ENCODE measurements at regions not wholly inside any gene's neighbourhood (a gene's known extent, or its start where the extent isn't known, plus 50 kb on each side); places are given as distances from the start of the nearest gene placed in this dataset.

- CTCF ChIA-PET: no interaction called here
- no peak for DNase-seq (ENCODE audit: low read depth, low spot score)
- POLR2A ChIA-PET: no interaction called here
- no peak for TF ChIP-seq CTCF (IDR thresholded peaks at IDR 0.05; ENCODE audit: insufficient read depth, low read length, missing control alignments)
- H3K4me3 ChIP-seq (ENCODE audit: low read depth, low read length): no peak overlapping the region
Measured at GRCh38 chr14:80427101-80427500, 215.8 kb upstream of the DIO2 start.

- TF ChIP-seq CTCF (IDR thresholded peaks at IDR 0.05; ENCODE audit: insufficient read depth, low read length, missing control alignments): no peak
- CTCF ChIA-PET: no interaction called here
- POLR2A ChIA-PET: no interaction called here
- no peak overlapping the region for H3K4me3 ChIP-seq (ENCODE audit: low read depth, low read length)
- no peak for DNase-seq (ENCODE audit: low read depth, low spot score)
Measured at GRCh38 chr14:80426683-80427082, 215.4 kb upstream of the DIO2 start.

- H3K4me3 ChIP-seq (ENCODE audit: low read depth, low read length): no peak overlapping the region
- no peak for TF ChIP-seq CTCF (IDR thresholded peaks at IDR 0.05; ENCODE audit: insufficient read depth, low read length, missing control alignments)
- CTCF ChIA-PET: no interaction called here
- peak; percentile 93 for DNase-seq (ENCODE audit: low read depth, low spot score)
- POLR2A ChIA-PET: no interaction called here
Measured at GRCh38 chr14:80425686-80426085, 214.4 kb upstream of the DIO2 start.

- TF ChIP-seq CTCF (IDR thresholded peaks at IDR 0.05; ENCODE audit: insufficient read depth, low read length, missing control alignments): no peak
- CTCF ChIA-PET: no interaction called here
- no peak for DNase-seq (ENCODE audit: low read depth, low spot score)
Measured at GRCh38 chr14:80419769-80420168, 208.5 kb upstream of the DIO2 start.

GRCh38 chr14:80419345-80419744, 208.0 kb upstream of the DIO2 start:
- CTCF ChIA-PET: no interaction called here
- DNase-seq (ENCODE audit: low read depth, low spot score): no peak
- no peak overlapping the region for H3K4me3 ChIP-seq (ENCODE audit: low read depth, low read length)
- POLR2A ChIA-PET: no interaction called here
- no peak for TF ChIP-seq CTCF (IDR thresholded peaks at IDR 0.05; ENCODE audit: insufficient read depth, low read length, missing control alignments)

More at GRCh38 chr14:80419769-80420168, 208.5 kb upstream of the DIO2 start:
- no peak overlapping the region for H3K4me3 ChIP-seq (ENCODE audit: low read depth, low read length)
- POLR2A ChIA-PET: no interaction called here

GRCh38 chr14:80415636-80416035, 204.3 kb upstream of the DIO2 start:
- no peak for DNase-seq (ENCODE audit: low read depth, low spot score)
- no peak overlapping the region for H3K4me3 ChIP-seq (ENCODE audit: low read depth, low read length)
- ChIA-PET POLR2A (no interaction called here), CTCF (no interaction called here)
- TF ChIP-seq CTCF (IDR thresholded peaks at IDR 0.05; ENCODE audit: insufficient read depth, low read length, missing control alignments): no peak
